ENCODE measurements at regions not wholly inside any gene's neighbourhood (a gene's known extent, or its start where the extent isn't known, plus 50 kb on each side); places are given as distances from the start of the nearest gene placed in this dataset.

- no peak for TF ChIP-seq MAFK (IDR thresholded peaks at IDR 0.05; ENCODE audit: low read length)
- TF ChIP-seq ZNF12 (CRISPR knock-in tag; IDR thresholded peaks at IDR 0.05), result no peak
- no peak for TF ChIP-seq LARP7 (IDR thresholded peaks at IDR 0.05)
- TF ChIP-seq KLF1 (tag; IDR thresholded peaks at IDR 0.05), result no peak
- no peak for TF ChIP-seq DDX20 (tag; IDR thresholded peaks at IDR 0.05; ENCODE audit: low read depth)
- no peak for TF ChIP-seq KDM4B (IDR thresholded peaks at IDR 0.05; ENCODE audit: borderline replicate concordance in 2 of 2, low read depth in 1 of 2)
- H3K79me2 ChIP-seq (ENCODE audit: control insufficient read depth, insufficient read depth, low read length), result no peaks in the 10 kb centered on the region
- H4K20me1 ChIP-seq (replicated peaks; ENCODE audit: control insufficient read depth, insufficient read depth, low read length), result no peaks in the 10 kb centered on the region
- H3K27ac ChIP-seq (ENCODE audit: extremely low read depth, low read depth, low read length), result no peak overlapping the region
- 0% methylated on average over 1 of the region's 1 CpG for WGBS (ENCODE audit: insufficient coverage, low coverage, missing lambda C conversion rate)
- in situ Hi-C loops (cut with MboI), result no loop called here
- no peaks in the 10 kb centered on the region for H3K9me1 ChIP-seq (ENCODE audit: control insufficient read depth, insufficient read depth, low read length)
- ChIA-PET CTCF (ENCODE audit: low intra/inter-chr PET ratio) (no interaction called here), POLR2A (no interaction called here)
- no peak overlapping the region for H2AFZ ChIP-seq (ENCODE audit: low read depth, low read length)
- intact Hi-C loops (cut with micrococcal nuclease), result no loop called here
- no peak overlapping the region for H3K4me3 ChIP-seq
- ATAC-seq, result no peak
- no peaks in the 10 kb centered on the region for H3K27me3 ChIP-seq (ENCODE audit: control insufficient read depth in 2 of 2, insufficient read depth in 2 of 2, low read length in 2 of 2)
- H3K4me2 ChIP-seq (ENCODE audit: insufficient read depth, low read length), result no peak overlapping the region
- no peak for DNase-seq (ENCODE audit: extremely low read depth in 1 of 4, low spot score in 3 of 4)
- H3K4me1 ChIP-seq (replicated peaks in 1 of 2; ENCODE audit: control insufficient read depth in 2 of 2, insufficient read depth in 2 of 2, low read length in 2 of 2), result no peaks in the 10 kb centered on the region
- H3K9me3 ChIP-seq (replicated peaks; ENCODE audit: control insufficient read depth, insufficient read depth, low read depth, low read length), result no peaks in the 10 kb centered on the region
- no peak for FAIRE-seq
- BruUV-seq (replicated peaks), result no TSS peak
- no peak overlapping the region for H3K9ac ChIP-seq (ENCODE audit: insufficient read depth in 1 of 2, low read depth in 2 of 2, low read length in 2 of 2)
- H3K36me3 ChIP-seq (ENCODE audit: control insufficient read depth, insufficient read depth, low read length), result no peaks in the 10 kb centered on the region
Measured at GRCh38 chr4:147220833-147221232, 260.1 kb upstream of the EDNRA start.

DNA sequence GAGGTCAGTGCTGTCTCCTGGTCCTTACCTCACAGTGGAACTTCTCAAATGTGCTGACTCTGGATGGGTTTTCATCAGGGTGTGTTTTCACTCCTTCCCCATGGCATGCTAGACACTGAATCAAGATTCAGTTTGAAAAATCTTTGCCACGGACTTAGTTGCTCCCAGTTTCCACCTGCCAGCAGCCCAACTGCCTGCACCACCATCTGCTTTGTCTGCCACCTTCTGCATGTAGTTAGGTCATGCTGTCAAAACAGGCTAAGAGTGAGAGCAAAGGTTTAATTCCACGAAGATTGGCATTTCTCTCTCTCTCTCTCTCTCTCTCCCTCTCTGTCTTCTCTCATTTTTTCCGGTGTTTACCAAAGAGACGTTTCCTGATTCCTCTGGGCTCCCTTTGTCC is 258.0 kb upstream of the EDNRA start:
- Histone ChIP-seq H3K4me1 (replicated peaks in 1 of 2; ENCODE audit: control insufficient read depth in 2 of 2, insufficient read depth in 2 of 2, low read length in 2 of 2) (no peaks in the 10 kb centered on the region), H3K9me1 (ENCODE audit: control insufficient read depth, insufficient read depth, low read length) (no peaks in the 10 kb centered on the region), H3K4me3 (no peak overlapping the region), H3K79me2 (ENCODE audit: control insufficient read depth, insufficient read depth, low read length) (no peaks in the 10 kb centered on the region), H4K20me1 (replicated peaks; ENCODE audit: control insufficient read depth, insufficient read depth, low read length) (no peaks in the 10 kb centered on the region), H3K36me3 (ENCODE audit: control insufficient read depth, insufficient read depth, low read length) (no peaks in the 10 kb centered on the region), H2AFZ (ENCODE audit: low read depth, low read length) (no peak overlapping the region), H3K4me2 (ENCODE audit: insufficient read depth, low read length) (no peak overlapping the region), H3K27ac (ENCODE audit: extremely low read depth, low read depth, low read length) (no peak overlapping the region), H3K9ac (ENCODE audit: insufficient read depth in 1 of 2, low read depth in 2 of 2, low read length in 2 of 2) (no peak overlapping the region), H3K9me3 (replicated peaks; ENCODE audit: control insufficient read depth, insufficient read depth, low read depth, low read length) (no peaks in the 10 kb centered on the region), H3K27me3 (ENCODE audit: control insufficient read depth in 2 of 2, insufficient read depth in 2 of 2, low read length in 2 of 2) (no peaks in the 10 kb centered on the region)
- no TSS peak for BruUV-seq (replicated peaks)
- CTCF ChIA-PET (ENCODE audit: low intra/inter-chr PET ratio), result no interaction called here
- WGBS (ENCODE audit: insufficient coverage, low coverage, missing lambda C conversion rate), result 4% methylated on average over 4 of the region's 4 CpGs
- in situ Hi-C loops (cut with MboI), result no loop called here
- POLR2A ChIA-PET, result no interaction called here
- FAIRE-seq, result no peak
- no peak for DNase-seq (ENCODE audit: extremely low read depth in 1 of 4, low spot score in 3 of 4)
- intact Hi-C loops (cut with micrococcal nuclease), result no loop called here
- no peak for ATAC-seq
- TF ChIP-seq NFRKB (IDR thresholded peaks at IDR 0.05; ENCODE audit: low read depth) (no peak), ZNF445 (CRISPR knock-in tag; IDR thresholded peaks at IDR 0.05; ENCODE audit: low read depth) (no peak), FOXK2 (conservative IDR thresholded peaks at IDR 0.05 in 1 of 2, IDR thresholded peaks at IDR 0.05 in 1 of 2; ENCODE audit: low read depth in 2 of 2) (no peak), CCNT2 (IDR thresholded peaks at IDR 0.05; ENCODE audit: borderline replicate concordance, extremely low read depth, insufficient read length, low read depth, low read length) (no peak), ASH1L (IDR thresholded peaks at IDR 0.05; ENCODE audit: borderline replicate concordance, low read depth, partially characterized antibody) (no peak), GABPA (tag; conservative IDR thresholded peaks at IDR 0.05; ENCODE audit: low read depth) (no peak), ZNF354B (CRISPR knock-in tag; IDR thresholded peaks at IDR 0.05) (no peak), FIP1L1 (IDR thresholded peaks at IDR 0.05; ENCODE audit: low read depth, low read length, poor library complexity, severe bottlenecking) (no peak), MEIS2 (IDR thresholded peaks at IDR 0.05; ENCODE audit: partially characterized antibody) (no peak), CBX5 (IDR thresholded peaks at IDR 0.05; ENCODE audit: borderline replicate concordance, low read depth) (no peak), PRMT5 (CRISPR knock-in tag; IDR thresholded peaks at IDR 0.05) (no peak), KLF1 (tag; IDR thresholded peaks at IDR 0.05) (no peak), DLX4 (CRISPR knock-in tag; IDR thresholded peaks at IDR 0.05) (no peak), CEBPG (CRISPR knock-in tag; IDR thresholded peaks at IDR 0.05) (no peak), CEBPG (tag; conservative IDR thresholded peaks at IDR 0.05 in 1 of 2, IDR thresholded peaks at IDR 0.05 in 1 of 2) (no peak)
